ENCODE measurements at regions not wholly inside any gene's neighbourhood (a gene's known extent, or its start where the extent isn't known, plus 50 kb on each side); places are given as distances from the start of the nearest gene placed in this dataset.

GRCh38 chr4:78722320-78722719 is 53.8 kb upstream of the BMP2K start:
- H3F3A ChIP-seq (ENCODE audit: control insufficient read depth, insufficient read depth) = no peaks in the 10 kb centered on the region
- H3K27me3 ChIP-seq (ENCODE audit: control insufficient read depth, low read length) = no peaks in the 10 kb centered on the region
- no peak overlapping the region for H3K4me2 ChIP-seq (ENCODE audit: low read length)
- TF ChIP-seq EZH2phosphoT487 (IDR thresholded peaks at IDR 0.05; ENCODE audit: borderline replicate concordance, low read length) (no peak), CTCF (IDR thresholded peaks at IDR 0.05; ENCODE audit: low read depth, low read length, poor library complexity, severe bottlenecking) (no peak)
- no peaks in the 10 kb centered on the region for H3K9me2 ChIP-seq (replicated peaks; ENCODE audit: control insufficient read depth, low read length)
- H3K4me3 ChIP-seq (ENCODE audit: low read length) = no peak overlapping the region
- H3K36me3 ChIP-seq (ENCODE audit: control insufficient read depth, low read length) = no peaks in the 10 kb centered on the region
- H4K20me1 ChIP-seq (ENCODE audit: control insufficient read depth, insufficient read depth, low read depth, low read length) = no peaks in the 10 kb centered on the region
- H3K4me1 ChIP-seq (ENCODE audit: control insufficient read depth, low read length) = peaks cover 29% of the 10 kb centered on the region
- H3K9me3 ChIP-seq (ENCODE audit: control insufficient read depth, insufficient read depth, low read length) = no peaks in the 10 kb centered on the region
- no peak overlapping the region for H3K27ac ChIP-seq (ENCODE audit: low read depth, low read length)
- H3K79me2 ChIP-seq (ENCODE audit: control insufficient read depth, low read length) = no peaks in the 10 kb centered on the region

GRCh38 chr4:78722878-78723277 is 53.3 kb upstream of the BMP2K start:
- Histone ChIP-seq H3K9me2 (replicated peaks; ENCODE audit: control insufficient read depth, low read length) (no peaks in the 10 kb centered on the region), H3K27ac (ENCODE audit: low read depth, low read length) (no peak overlapping the region), H3K27me3 (ENCODE audit: control insufficient read depth, low read length) (no peaks in the 10 kb centered on the region), H3K4me2 (ENCODE audit: low read length) (no peak overlapping the region), H3K79me2 (ENCODE audit: control insufficient read depth, low read length) (no peaks in the 10 kb centered on the region), H4K20me1 (ENCODE audit: control insufficient read depth, insufficient read depth, low read depth, low read length) (no peaks in the 10 kb centered on the region), H3F3A (ENCODE audit: control insufficient read depth, insufficient read depth) (no peaks in the 10 kb centered on the region), H3K4me3 (ENCODE audit: low read length) (no peak overlapping the region), H3K36me3 (ENCODE audit: control insufficient read depth, low read length) (no peaks in the 10 kb centered on the region), H3K9me3 (ENCODE audit: control insufficient read depth, insufficient read depth, low read length) (no peaks in the 10 kb centered on the region), H3K4me1 (ENCODE audit: control insufficient read depth, low read length) (peaks cover 33% of the 10 kb centered on the region)
- no peak for TF ChIP-seq EZH2phosphoT487 (IDR thresholded peaks at IDR 0.05; ENCODE audit: borderline replicate concordance, low read length)
- no peak for TF ChIP-seq CTCF (IDR thresholded peaks at IDR 0.05; ENCODE audit: low read depth, low read length, poor library complexity, severe bottlenecking)

Data from DOHH2 (cell line).